ENCODE measurements at regions not wholly inside any gene's neighbourhood (a gene's known extent, or its start where the extent isn't known, plus 50 kb on each side); places are given as distances from the start of the nearest gene placed in this dataset.
"Not testable (repeated sequence)": the region's sequence is repeated elsewhere in the genome, so short reads cannot be mapped to it uniquely, and the experiment has no call there.

- DNase-seq (ENCODE audit: low read depth) = no peak
Measured at GRCh38 chr11:35046681-35047080, 92.3 kb upstream of the CD44 start.

GRCh38 chr11:35047179-35047578, 91.8 kb upstream of the CD44 start:
- DNase-seq (ENCODE audit: low read depth) = no peak

GRCh38 chr11:35047769-35048168, 91.2 kb upstream of the CD44 start:
- no peak for DNase-seq (ENCODE audit: low read depth)

- DNase-seq (ENCODE audit: low read depth) = not testable (repeated sequence)
Measured at GRCh38 chr11:35048346-35048745, 90.6 kb upstream of the CD44 start.

DNA sequence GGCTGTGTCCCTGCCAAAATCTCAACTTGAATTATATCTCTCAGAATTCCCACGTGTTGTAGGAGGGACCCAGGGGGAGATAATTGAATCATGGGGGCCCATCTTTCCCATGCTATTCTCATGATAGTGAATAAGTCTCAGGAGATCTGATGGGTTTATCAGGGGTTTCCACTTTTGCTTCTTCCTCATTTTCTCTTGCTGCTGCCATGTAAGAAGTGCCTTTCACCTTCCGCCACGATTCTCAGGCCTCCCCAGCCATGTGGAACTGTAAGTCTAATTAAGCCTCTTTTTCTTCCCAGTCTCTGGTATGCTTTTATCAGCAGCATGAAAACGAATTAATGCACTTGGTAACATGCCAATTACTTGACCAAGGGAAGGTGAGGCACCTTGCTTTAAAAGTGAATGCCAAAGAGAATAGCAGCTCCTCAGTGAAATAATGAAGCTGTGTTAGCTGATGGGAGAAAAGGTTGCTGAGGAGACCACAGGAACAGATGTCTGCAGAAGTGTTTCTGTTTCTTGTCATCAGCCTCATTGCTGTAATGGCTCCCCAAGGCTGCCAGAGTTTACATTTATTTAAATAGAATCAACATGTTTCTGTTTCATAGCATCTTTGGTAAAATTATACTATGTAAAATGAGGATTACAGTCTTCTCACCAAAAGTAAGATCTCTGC, 89.0 kb upstream of the CD44 start:
- no peak for DNase-seq (ENCODE audit: low read depth)

DNA sequence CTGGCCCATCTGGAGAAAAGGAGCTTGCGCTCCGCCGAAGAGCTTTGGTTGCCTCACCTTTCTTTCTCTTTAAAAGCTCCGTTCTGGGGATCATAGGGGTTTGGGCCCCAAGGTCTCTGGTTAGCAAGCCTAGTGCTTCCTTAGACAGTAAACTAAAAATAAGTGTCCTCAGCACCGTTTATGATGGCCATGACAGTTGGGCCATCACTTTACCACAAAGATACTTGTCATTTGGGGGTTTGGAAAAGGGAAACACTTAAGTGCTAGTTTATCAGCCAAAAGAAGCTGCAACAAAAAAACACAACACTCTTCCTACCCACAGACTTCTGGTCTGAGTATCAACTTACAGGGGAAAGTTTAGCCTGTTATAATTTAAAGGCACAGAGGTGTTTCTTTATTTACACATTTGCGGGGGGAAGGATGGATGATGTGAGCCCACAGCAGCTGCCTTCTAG, 88.4 kb upstream of the CD44 start:
- no peak for DNase-seq (ENCODE audit: low read depth)

- no peak for DNase-seq (ENCODE audit: low read depth)
Measured at GRCh38 chr11:35056391-35057093, 82.4 kb upstream of the CD44 start.

GRCh38 chr11:35057926-35058668, 80.9 kb upstream of the CD44 start:
- no peak for DNase-seq (ENCODE audit: low read depth)

- DNase-seq (ENCODE audit: low read depth) = no peak
Measured at GRCh38 chr11:35058669-35059434, 80.1 kb upstream of the CD44 start.

DNA sequence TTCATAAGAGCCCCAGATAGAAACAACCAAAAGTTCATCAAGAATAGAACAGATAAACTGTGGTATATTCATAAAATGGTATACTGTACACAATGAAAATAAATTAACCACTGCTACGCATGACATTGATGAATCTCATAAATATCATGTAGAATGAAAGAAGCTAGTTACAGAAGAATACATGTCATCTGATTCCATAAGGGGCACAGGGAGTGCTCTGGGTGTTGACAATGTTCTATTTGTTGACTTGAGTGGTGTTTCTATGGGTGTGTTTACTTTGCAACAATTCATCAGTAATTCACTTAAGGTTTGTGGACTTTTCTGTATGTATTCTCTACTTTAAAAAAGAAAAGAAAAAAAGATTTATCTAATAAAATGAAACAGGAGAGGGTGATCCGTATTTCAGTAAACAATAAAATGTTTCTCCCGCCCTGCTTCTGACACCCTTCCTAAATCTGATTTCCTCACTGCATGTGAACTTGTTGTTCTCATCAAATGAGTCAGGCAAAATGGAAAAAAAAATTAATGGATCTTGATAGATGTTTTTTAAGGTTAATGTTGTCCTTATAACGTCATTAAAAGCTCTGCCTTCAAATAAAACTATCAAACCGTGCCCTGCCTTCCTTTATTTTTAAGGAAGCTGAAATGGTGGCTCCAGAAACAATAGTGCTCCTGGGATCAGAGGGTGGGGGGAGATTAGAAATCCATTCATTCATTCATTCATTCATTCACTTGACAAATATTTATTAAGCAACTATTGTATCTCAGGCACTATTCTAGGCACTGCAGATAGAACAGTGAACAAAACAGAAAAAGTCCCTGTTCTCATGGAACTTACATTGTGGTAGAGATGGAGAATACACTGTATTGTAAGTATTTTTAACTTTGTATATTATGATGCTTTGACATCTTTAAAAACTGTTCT, 77.2 kb upstream of the CD44 start:
- DNase-seq (ENCODE audit: low read depth) = no peak

- no peak for DNase-seq (ENCODE audit: low read depth)
Measured at GRCh38 chr11:35063488-35063931, 75.5 kb upstream of the CD44 start.

DNA sequence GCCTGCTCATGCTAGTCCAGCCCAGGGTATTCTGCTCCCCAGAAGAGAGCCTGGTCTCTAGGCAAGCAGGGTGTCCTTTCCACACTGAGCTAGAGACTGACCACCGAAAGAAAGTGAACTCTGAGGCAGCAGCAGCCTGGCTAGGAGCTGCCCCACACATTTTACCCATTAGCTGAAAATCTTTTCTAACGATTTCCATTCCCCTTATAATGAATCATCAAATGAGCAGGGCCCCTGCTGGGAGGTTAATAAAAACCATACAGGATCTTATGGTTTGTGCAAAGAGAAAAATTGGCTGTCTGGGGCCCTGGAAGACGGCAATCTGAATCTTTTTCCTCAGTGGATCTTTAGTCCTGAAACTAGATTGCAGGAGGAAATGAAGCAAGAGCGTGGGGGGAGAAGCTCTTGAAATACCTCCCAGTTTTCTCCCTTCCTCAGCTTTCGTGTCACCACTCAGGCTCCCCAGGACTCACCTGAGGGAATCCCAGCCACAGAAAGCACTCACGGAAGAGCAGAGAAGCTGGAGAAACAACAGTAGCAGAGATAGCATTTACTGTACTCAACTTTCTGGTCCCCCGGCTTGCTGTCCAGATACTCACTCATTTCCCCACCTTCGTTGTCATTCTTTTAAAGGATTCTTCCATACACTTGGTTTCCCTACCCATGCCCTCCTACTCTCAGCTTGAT, 74.7 kb upstream of the CD44 start:
- DNase-seq (ENCODE audit: low read depth) = no peak

DNA sequence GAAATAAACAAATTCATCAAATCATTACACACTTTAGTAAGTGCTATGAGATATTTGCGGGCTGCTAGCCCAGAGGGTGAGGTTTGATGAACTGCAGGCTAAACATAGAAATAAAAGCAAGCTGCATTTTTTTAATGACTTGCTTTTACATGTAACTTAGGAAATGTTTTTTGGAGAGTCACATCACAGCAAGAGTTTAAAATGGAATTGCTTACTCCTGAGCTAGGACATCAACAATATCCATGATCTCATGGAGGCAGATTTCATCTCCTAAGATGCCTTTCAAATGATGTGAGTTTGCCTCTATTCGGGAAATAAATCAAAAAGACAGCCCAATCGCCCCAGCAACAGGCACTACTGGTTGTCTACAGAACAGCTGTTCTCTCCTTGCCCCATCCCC, 73.4 kb upstream of the CD44 start:
- DNase-seq (ENCODE audit: low read depth) = no peak

GRCh38 chr11:35066030-35066429, 72.9 kb upstream of the CD44 start:
- no peak for DNase-seq (ENCODE audit: low read depth)

- no peak for DNase-seq (ENCODE audit: low read depth)
Measured at GRCh38 chr11:35066783-35067423, 72.1 kb upstream of the CD44 start.

- no peak for DNase-seq (ENCODE audit: low read depth)
Measured at GRCh38 chr11:35071722-35072121, 67.2 kb upstream of the CD44 start.

DNA sequence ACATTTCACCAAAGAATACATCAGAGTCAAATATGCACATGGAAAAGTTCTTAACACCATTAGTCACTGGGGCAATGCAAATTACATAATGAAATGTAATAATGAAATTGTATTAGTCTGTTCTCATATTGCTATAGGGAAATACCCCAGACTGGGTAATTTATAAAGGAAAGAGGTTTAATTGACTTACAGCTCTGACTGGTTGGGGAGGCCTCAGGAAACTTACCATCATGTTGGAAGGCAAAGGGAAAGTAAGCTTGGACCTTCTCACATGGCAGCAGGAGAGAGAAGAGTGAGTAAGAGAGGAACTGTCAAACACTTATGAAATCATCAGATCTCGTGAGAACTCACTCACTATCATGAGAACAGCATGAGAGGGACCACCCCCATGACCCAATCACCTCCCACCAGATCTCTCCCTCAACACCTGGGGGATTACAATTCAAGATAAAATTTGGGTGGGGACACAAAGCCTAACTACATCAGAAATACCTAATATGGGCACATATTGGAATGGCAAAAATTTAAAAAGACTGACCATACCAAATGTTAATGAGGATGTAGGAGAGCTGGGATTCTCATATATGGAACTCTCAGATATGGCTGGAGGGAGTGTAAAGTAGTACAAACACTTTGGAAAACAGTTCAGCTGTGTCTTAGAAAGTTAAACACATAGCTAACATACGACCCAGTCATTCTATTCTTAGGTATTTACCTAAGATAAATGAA, 65.1 kb upstream of the CD44 start:
- no peak for DNase-seq (ENCODE audit: low read depth)

GRCh38 chr11:35076201-35077100, 62.5 kb upstream of the CD44 start:
- no peak for DNase-seq (ENCODE audit: low read depth)

All from stimulated activated CD8-positive, alpha-beta memory T cell treated with anti-CD3 and anti-CD28 coated beads, Interleukin-15, amount 100 ng/mL, for 1 hour (primary cell).